ENCODE measurements at regions not wholly inside any gene's neighbourhood (a gene's known extent, or its start where the extent isn't known, plus 50 kb on each side); places are given as distances from the start of the nearest gene placed in this dataset.
"Not testable (repeated sequence)": the region's sequence is repeated elsewhere in the genome, so short reads cannot be mapped to it uniquely, and the experiment has no call there.

GRCh38 chr15:21283210-21283609 lies 157.1 kb downstream of the POTEB3 start:
- TF ChIP-seq, protein P1, sequence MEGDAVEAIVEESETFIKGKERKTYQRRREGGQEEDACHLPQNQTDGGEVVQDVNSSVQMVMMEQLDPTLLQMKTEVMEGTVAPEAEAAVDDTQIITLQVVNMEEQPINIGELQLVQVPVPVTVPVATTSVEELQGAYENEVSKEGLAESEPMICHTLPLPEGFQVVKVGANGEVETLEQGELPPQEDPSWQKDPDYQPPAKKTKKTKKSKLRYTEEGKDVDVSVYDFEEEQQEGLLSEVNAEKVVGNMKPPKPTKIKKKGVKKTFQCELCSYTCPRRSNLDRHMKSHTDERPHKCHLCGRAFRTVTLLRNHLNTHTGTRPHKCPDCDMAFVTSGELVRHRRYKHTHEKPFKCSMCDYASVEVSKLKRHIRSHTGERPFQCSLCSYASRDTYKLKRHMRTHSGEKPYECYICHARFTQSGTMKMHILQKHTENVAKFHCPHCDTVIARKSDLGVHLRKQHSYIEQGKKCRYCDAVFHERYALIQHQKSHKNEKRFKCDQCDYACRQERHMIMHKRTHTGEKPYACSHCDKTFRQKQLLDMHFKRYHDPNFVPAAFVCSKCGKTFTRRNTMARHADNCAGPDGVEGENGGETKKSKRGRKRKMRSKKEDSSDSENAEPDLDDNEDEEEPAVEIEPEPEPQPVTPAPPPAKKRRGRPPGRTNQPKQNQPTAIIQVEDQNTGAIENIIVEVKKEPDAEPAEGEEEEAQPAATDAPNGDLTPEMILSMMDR (IDR thresholded peaks at IDR 0.05 in 4 of 5, conservative IDR thresholded peaks at IDR 0.05 in 1 of 5): not testable (repeated sequence)
- TF ChIP-seq POLR2A (IDR thresholded peaks at IDR 0.05): not testable (repeated sequence)

All from gastrocnemius medialis (tissue), 4 donors.